Activated CD8-positive, alpha-beta memory T cell treated with anti-CD3 and anti-CD28 coated beads for 36 hours (primary cell): ENCODE measurements at regions not wholly inside any gene's neighbourhood (a gene's known extent, or its start where the extent isn't known, plus 50 kb on each side); places are given as distances from the start of the nearest gene placed in this dataset.
"Not testable (repeated sequence)": the region's sequence is repeated elsewhere in the genome, so short reads cannot be mapped to it uniquely, and the experiment has no call there.

Experiments used
- CTCF ChIA-PET: fragments of 350-600 bp; sonication (Branson Sonifier 250); formaldehyde crosslinking; loops from one replicate; lab custom pipeline; 2021; ENCODE audit warnings: antibody characterized with exemption; lab: Charles Lee
- POLR2A ChIA-PET: fragments of 350-600 bp; sonication (Branson Sonifier 250); formaldehyde crosslinking; loops from one replicate; lab custom pipeline; 2021; ENCODE audit warnings: antibody characterized with exemption; lab: Charles Lee

GRCh38 chr13:76338003-76338402 lies 548.2 kb downstream of the KCTD12 start:
- ChIA-PET CTCF (no interaction called here), POLR2A (no interaction called here)

GRCh38 chr13:76336889-76337844 lies 549.0 kb downstream of the KCTD12 start:
- CTCF ChIA-PET: no interaction called here

GRCh38 chr13:76335463-76335862 lies 550.7 kb downstream of the KCTD12 start:
- ChIA-PET CTCF (no interaction called here), POLR2A (no interaction called here)

More at GRCh38 chr13:76336889-76337844, 549.0 kb downstream of the KCTD12 start:
- POLR2A ChIA-PET: no interaction called here

- ChIA-PET CTCF (no interaction called here), POLR2A (no interaction called here)
Observed at GRCh38 chr13:76331943-76332712, 554.1 kb downstream of the KCTD12 start.

- ChIA-PET POLR2A (no interaction called here), CTCF (no interaction called here)
Observed at GRCh38 chr13:76330761-76331160, 555.4 kb downstream of the KCTD12 start.

- CTCF ChIA-PET: no interaction called here
Observed at GRCh38 chr13:76329866-76330580, 556.2 kb downstream of the KCTD12 start.

GRCh38 chr13:76329004-76329403 lies 557.2 kb downstream of the KCTD12 start:
- ChIA-PET POLR2A (no interaction called here), CTCF (no interaction called here)

More at GRCh38 chr13:76329866-76330580, 556.2 kb downstream of the KCTD12 start:
- POLR2A ChIA-PET: no interaction called here

GRCh38 chr13:76326343-76326742 lies 559.9 kb downstream of the KCTD12 start:
- POLR2A ChIA-PET: no interaction called here
- CTCF ChIA-PET: no interaction called here

GRCh38 chr13:76319921-76320320 lies 566.3 kb downstream of the KCTD12 start:
- ChIA-PET CTCF (no interaction called here), POLR2A (no interaction called here)

GRCh38 chr13:76316998-76317527 lies 569.1 kb downstream of the KCTD12 start:
- ChIA-PET CTCF (no interaction called here), POLR2A (no interaction called here)

GRCh38 chr13:76314495-76314894 lies 571.7 kb downstream of the KCTD12 start:
- ChIA-PET POLR2A (no interaction called here), CTCF (no interaction called here)

GRCh38 chr13:76307142-76307541 lies 579.1 kb downstream of the KCTD12 start:
- ChIA-PET CTCF (no interaction called here), POLR2A (no interaction called here)

- ChIA-PET POLR2A (no interaction called here), CTCF (no interaction called here)
Observed at GRCh38 chr13:76300688-76301087, 585.5 kb downstream of the KCTD12 start.

GRCh38 chr13:76297331-76297730 lies 588.9 kb downstream of the KCTD12 start:
- CTCF ChIA-PET: interaction anchor here (0.6 kb wide), 1 partner anchor 1745 kb away, joined by 4 read pairs; no protein-coding TSS in a partner anchor
- POLR2A ChIA-PET: no interaction called here

- CTCF ChIA-PET: interaction anchor here (0.6 kb wide), 1 partner anchor 1745 kb away, joined by 4 read pairs; no protein-coding TSS in a partner anchor
- POLR2A ChIA-PET: no interaction called here
Observed at GRCh38 chr13:76296751-76297150, 589.5 kb downstream of the KCTD12 start.

- CTCF ChIA-PET, POLR2A ChIA-PET: not testable (repeated sequence)
Observed at GRCh38 chr13:76295020-76295419, 591.2 kb downstream of the KCTD12 start.

- POLR2A ChIA-PET: no interaction called here
Observed at GRCh38 chr13:76293751-76294150, 592.5 kb downstream of the KCTD12 start.

GRCh38 chr13:76293346-76293745 lies 592.9 kb downstream of the KCTD12 start:
- ChIA-PET POLR2A (no interaction called here), CTCF (no interaction called here)

More at GRCh38 chr13:76293751-76294150, 592.5 kb downstream of the KCTD12 start:
- CTCF ChIA-PET: no interaction called here

GRCh38 chr13:76292726-76293125 lies 593.5 kb downstream of the KCTD12 start:
- ChIA-PET CTCF (no interaction called here), POLR2A (no interaction called here)
